Suprapubic skin (tissue), 4 donors: ENCODE measurements at regions not wholly inside any gene's neighbourhood (a gene's known extent, or its start where the extent isn't known, plus 50 kb on each side); places are given as distances from the start of the nearest gene placed in this dataset.

Source experiments
- DNase-seq, 2 donors: peaks; one replicate each; pipeline ENCODE4 v3.0.0-alpha.2; 2019; ENCODE audit warnings: low spot score in 2 of 2
- H3K27ac ChIP-seq: fragments of 200-600 bp; sonication (generic); one replicate; pipeline ENCODE4 v1.5.1; 2019
- H3K27me3 ChIP-seq: fragments of 200-600 bp; sonication (generic); one replicate; pipeline ENCODE4 v1.5.1; 2019
- H3K36me3 ChIP-seq: fragments of 200-600 bp; sonication (generic); one replicate; pipeline ENCODE4 v1.5.1; 2019
- H3K4me1 ChIP-seq: fragments of 200-600 bp; sonication (generic); one replicate; pipeline ENCODE4 v1.5.1; 2019
- H3K4me3 ChIP-seq: fragments of 200-600 bp; sonication (generic); one replicate; pipeline ENCODE4 v1.5.1; 2019; ENCODE audit warnings: mild to moderate bottlenecking
- H3K9me3 ChIP-seq: fragments of 200-600 bp; sonication (generic); one replicate; pipeline ENCODE4 v1.5.1; 2019
- CTCF ChIP-seq, 2 donors: fragments of 200-600 bp in 1 of 2; fragments of 450-650 bp in 1 of 2; sonication (generic) in 1 of 2; IDR thresholded peaks; one replicate each; pipeline ENCODE4 v1.5.1; 2016 to 2019; ENCODE audit warnings: antibody characterized with exemption in 2 of 2, mild to moderate bottlenecking in 1 of 2, moderate library complexity in 1 of 2
- EP300 ChIP-seq: sonication (generic); formaldehyde crosslinking; IDR thresholded peaks from one replicate; pipeline ENCODE4 v1.6.1; 2017; ENCODE audit warnings: antibody characterized with exemption
- POLR2A ChIP-seq, 2 donors: fragments of 450-650 bp; IDR thresholded peaks; one replicate each; pipeline ENCODE4 v1.6.1; 2017; ENCODE audit warnings: antibody characterized with exemption in 2 of 2, mild to moderate bottlenecking in 2 of 2, moderate library complexity in 2 of 2
- POLR2AphosphoS5 ChIP-seq, 3 donors: sonication (generic); formaldehyde crosslinking; IDR thresholded peaks; one replicate each; pipeline ENCODE4 v1.6.1; 2017; ENCODE audit warnings: antibody characterized with exemption in 3 of 3
- WGBS: methylation state at CpG from one replicate; pipeline ENCODE4 v1.1.5; 2018; 5-methylcytosine and 5-hydroxymethylcytosine counted together

GRCh38 chr6:113802779-113803178 lies 54.4 kb upstream of the MARCKS start:
- H3K27ac ChIP-seq, result no peak overlapping the region
- H3K36me3 ChIP-seq, result no peaks in the 10 kb centered on the region
- no peak overlapping the region for H3K4me3 ChIP-seq
- no peaks in the 10 kb centered on the region for H3K27me3 ChIP-seq
- TF ChIP-seq POLR2A (IDR thresholded peaks at IDR 0.05) (no peak), POLR2AphosphoS5 (IDR thresholded peaks at IDR 0.05) (no peak), EP300 (no peak), CTCF (IDR thresholded peaks at IDR 0.05) (no peak)
- no peak for DNase-seq
- no peaks in the 10 kb centered on the region for H3K4me1 ChIP-seq
- H3K9me3 ChIP-seq, result no peaks in the 10 kb centered on the region

GRCh38 chr6:113805173-113805790 lies 51.9 kb upstream of the MARCKS start:
- H3K27ac ChIP-seq, result no peak overlapping the region

DNA sequence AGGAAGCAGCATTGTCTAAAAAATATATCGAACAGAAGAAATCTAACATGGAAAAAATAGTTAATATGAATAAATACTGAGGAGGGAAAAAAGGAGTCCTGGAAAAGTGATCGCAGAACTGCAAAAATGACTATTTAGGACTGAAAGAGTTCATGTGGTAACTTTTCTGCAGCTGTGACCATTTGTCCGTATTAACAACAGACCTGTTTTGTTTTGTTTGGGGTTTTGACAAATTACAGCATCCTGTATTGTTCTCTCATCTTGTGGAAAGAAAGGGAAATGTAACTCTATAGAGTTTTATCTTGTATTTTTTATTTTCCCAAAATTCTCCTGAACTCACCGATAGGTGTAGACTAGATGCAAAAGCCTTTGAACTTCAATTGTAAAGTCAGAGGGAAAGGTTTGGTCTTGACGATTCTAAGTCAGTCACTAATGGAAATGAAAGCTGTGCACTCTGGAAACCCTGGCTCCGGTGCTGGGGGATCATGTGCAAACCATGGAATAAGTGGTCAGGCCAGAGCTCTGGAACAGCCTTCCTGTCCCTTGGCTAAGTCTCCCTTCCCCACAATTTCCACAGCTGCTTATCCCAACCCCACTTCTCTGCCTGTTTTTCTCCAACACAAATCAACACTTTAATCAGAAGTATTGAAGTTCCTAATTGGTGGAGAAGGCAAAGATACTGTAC lies 51.2 kb upstream of the MARCKS start:
- no peaks in the 10 kb centered on the region for H3K36me3 ChIP-seq
- 82% methylated on average over 6 of the region's 6 CpGs for WGBS
- H3K4me3 ChIP-seq, result no peak overlapping the region
- no peaks in the 10 kb centered on the region for H3K9me3 ChIP-seq
- TF ChIP-seq POLR2AphosphoS5 (IDR thresholded peaks at IDR 0.05) (no peak), POLR2A (IDR thresholded peaks at IDR 0.05) (no peak), EP300 (no peak), CTCF (IDR thresholded peaks at IDR 0.05) (no peak)
- no peaks in the 10 kb centered on the region for H3K27me3 ChIP-seq
- H3K27ac ChIP-seq, result no peak overlapping the region
- DNase-seq, result no peak
- no peaks in the 10 kb centered on the region for H3K4me1 ChIP-seq

More at GRCh38 chr6:113805173-113805790, 51.9 kb upstream of the MARCKS start:
- 70% methylated on average over 7 of the region's 7 CpGs for WGBS
- TF ChIP-seq POLR2A (IDR thresholded peaks at IDR 0.05) (no peak), CTCF (IDR thresholded peaks at IDR 0.05) (no peak), POLR2AphosphoS5 (IDR thresholded peaks at IDR 0.05) (no peak), EP300 (no peak)
- no peaks in the 10 kb centered on the region for H3K4me1 ChIP-seq
- no peaks in the 10 kb centered on the region for H3K9me3 ChIP-seq
- no peaks in the 10 kb centered on the region for H3K27me3 ChIP-seq
- no peaks in the 10 kb centered on the region for H3K36me3 ChIP-seq
- H3K4me3 ChIP-seq, result no peak overlapping the region
- DNase-seq, result no peak
